ENCODE measurements at regions not wholly inside any gene's neighbourhood (a gene's known extent, or its start where the extent isn't known, plus 50 kb on each side); places are given as distances from the start of the nearest gene placed in this dataset.

DNA sequence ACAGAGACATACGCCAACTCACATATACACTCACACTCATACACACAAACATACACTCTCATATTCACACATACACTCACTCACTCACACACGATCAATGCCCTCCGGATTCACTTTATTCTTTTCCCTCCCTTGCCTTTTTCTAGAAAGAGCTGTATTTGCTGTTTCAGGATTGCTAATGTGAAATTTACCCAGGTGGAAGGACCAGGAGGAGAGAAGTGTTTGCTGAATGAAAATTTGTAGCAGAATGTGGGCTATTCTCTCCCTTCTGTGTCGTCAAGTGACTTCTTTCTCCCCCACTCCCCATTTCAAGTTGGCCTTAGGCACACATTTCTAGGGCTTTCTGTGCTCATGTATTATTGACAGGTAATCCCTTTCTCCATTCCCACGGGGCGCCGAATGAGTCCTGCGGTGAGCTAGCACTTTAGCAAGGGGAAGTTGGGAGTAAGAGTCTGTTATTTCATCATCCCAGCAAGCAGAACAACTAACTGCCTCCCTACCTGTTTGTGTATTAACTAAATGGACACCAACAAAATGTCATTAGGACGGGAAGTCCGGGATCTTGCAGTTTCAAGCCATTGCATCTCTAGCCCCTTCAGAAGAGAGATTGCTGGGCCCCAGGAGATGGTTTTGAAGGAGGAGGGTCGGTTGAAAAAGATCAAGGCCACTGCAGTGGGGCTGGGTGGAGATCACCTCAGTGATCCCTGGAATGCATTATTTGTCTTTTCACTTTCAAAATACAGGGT lies 97.1 kb upstream of the TAF11L2 start:
- FAIRE-seq (no peak), DNase-seq (no peak)
- Histone ChIP-seq H3K27ac (ENCODE audit: low read depth in 2 of 2, low read length in 2 of 2) (no peak overlapping the region), H3K9me3 (ENCODE audit: control insufficient read depth in 2 of 3, insufficient read depth in 1 of 3, low read length in 3 of 3) (no peaks in the 10 kb centered on the region), H3K4me1 (ENCODE audit: control insufficient read depth in 2 of 3, insufficient read depth in 2 of 3, low read depth in 1 of 3, low read length in 3 of 3) (no peaks in the 10 kb centered on the region), H3K36me3 (ENCODE audit: control insufficient read depth in 2 of 3, insufficient read depth in 3 of 3, low read length in 3 of 3) (no peaks in the 10 kb centered on the region), H3K27me3 (ENCODE audit: control insufficient read depth, insufficient read depth, low read length) (no peaks in the 10 kb centered on the region), H3K4me3 (ENCODE audit: low read length in 3 of 3) (no peak overlapping the region), H3K9ac (ENCODE audit: low read length in 3 of 3) (no peak overlapping the region)
- intact Hi-C loops (cut with DNase I): no loop called here
- TF ChIP-seq, protein P1, sequence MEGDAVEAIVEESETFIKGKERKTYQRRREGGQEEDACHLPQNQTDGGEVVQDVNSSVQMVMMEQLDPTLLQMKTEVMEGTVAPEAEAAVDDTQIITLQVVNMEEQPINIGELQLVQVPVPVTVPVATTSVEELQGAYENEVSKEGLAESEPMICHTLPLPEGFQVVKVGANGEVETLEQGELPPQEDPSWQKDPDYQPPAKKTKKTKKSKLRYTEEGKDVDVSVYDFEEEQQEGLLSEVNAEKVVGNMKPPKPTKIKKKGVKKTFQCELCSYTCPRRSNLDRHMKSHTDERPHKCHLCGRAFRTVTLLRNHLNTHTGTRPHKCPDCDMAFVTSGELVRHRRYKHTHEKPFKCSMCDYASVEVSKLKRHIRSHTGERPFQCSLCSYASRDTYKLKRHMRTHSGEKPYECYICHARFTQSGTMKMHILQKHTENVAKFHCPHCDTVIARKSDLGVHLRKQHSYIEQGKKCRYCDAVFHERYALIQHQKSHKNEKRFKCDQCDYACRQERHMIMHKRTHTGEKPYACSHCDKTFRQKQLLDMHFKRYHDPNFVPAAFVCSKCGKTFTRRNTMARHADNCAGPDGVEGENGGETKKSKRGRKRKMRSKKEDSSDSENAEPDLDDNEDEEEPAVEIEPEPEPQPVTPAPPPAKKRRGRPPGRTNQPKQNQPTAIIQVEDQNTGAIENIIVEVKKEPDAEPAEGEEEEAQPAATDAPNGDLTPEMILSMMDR (IDR thresholded peaks at IDR 0.05; ENCODE audit: borderline replicate concordance, extremely low read depth, insufficient read depth): no peak

DNA sequence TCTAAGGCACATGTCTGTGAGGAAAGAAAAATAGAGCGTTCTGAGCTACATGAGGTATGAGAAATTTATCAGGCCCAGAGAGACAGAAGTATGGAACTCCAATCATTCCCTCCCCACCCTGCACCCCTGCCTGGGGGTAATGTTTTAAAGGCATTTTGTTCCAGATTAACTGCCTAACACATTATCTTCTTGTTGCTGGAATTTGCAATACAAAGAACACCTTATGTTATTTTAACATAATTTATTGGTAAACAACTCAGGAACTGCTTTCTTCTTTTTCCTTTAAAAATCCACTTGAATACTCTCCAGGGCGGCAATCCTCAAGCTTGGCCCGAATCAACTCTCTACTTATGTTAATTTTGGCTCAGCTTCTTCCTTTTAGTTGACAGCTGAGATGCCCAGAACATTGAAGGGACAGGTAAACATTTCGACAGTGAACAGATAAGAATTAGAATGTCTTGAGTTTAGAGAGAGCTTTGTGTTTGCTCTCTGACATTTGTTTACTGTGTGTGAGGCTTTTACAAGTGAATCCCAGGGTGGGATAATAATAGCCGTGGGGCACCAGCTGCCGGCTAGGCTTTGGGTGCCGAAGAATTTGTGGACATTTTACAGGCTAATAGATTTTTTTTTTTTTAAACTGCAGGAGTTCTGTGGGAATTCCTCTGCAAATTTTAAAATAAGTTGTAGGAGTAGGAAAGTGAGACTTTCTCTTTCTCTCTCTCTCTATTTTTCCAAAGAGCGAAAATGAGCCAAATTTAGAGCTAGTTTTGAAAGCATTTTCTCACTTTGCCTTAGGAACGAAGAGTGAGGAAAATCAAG lies 96.4 kb upstream of the TAF11L2 start:
- H3K36me3 ChIP-seq (ENCODE audit: control insufficient read depth in 2 of 3, insufficient read depth in 3 of 3, low read length in 3 of 3): no peaks in the 10 kb centered on the region
- DNase-seq (no peak), FAIRE-seq (no peak)
- no peaks in the 10 kb centered on the region for H3K9me3 ChIP-seq (ENCODE audit: control insufficient read depth in 2 of 3, insufficient read depth in 1 of 3, low read length in 3 of 3)
- no peaks in the 10 kb centered on the region for H3K4me1 ChIP-seq (ENCODE audit: control insufficient read depth in 2 of 3, insufficient read depth in 2 of 3, low read depth in 1 of 3, low read length in 3 of 3)
- TF ChIP-seq, protein P1 (IDR thresholded peaks at IDR 0.05; ENCODE audit: borderline replicate concordance, extremely low read depth, insufficient read depth): no peak
- H3K27ac ChIP-seq (ENCODE audit: low read depth in 2 of 2, low read length in 2 of 2): no peak overlapping the region
- intact Hi-C loops (cut with DNase I): no loop called here
- H3K4me3 ChIP-seq (ENCODE audit: low read length in 3 of 3): no peak overlapping the region
- no peaks in the 10 kb centered on the region for H3K27me3 ChIP-seq (ENCODE audit: control insufficient read depth, insufficient read depth, low read length)
- no peak overlapping the region for H3K9ac ChIP-seq (ENCODE audit: low read length in 3 of 3)

DNA sequence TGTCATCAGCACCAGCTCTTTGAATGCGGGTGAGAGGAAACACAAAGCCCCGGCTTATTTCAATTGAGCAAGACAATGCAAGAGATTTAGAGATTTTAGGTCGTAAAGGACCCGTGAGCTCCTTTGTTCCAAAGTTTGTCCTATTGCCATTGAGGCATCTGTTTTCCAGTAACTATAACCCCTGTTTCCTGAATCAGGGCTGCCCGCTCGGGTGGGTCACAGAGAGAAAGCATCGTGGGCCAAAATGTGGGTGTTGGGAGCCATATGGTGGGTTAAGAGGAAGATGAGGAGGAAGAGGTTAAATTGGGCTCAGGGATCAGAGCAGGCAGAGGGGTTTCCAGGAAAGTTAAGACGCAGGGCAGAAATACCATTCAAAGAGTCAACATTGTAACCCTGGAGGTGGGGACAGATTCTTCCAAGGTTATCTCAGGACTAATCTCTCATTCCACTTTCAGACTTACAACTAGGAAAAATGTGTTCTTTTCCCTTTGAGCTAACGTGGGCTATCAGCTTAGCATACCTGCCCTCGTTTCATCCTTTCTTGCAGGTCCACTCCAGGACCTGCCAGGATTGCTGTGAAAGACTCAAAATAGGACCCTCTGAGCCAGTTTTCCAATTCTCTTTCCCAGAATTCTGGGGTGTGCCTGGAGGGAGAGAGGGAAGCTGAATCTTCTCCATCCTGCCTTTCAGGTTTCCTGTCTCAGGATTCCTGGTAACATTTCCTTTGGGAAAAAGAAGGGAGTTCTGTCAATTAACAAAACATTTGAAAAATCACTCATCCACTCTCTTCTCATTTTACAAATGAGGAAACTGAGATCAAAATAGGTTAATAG lies 95.5 kb upstream of the TAF11L2 start:
- H3K9ac ChIP-seq (ENCODE audit: low read length in 3 of 3): no peak overlapping the region
- H3K9me3 ChIP-seq (ENCODE audit: control insufficient read depth in 2 of 3, insufficient read depth in 1 of 3, low read length in 3 of 3): no peaks in the 10 kb centered on the region
- H3K4me1 ChIP-seq (ENCODE audit: control insufficient read depth in 2 of 3, insufficient read depth in 2 of 3, low read depth in 1 of 3, low read length in 3 of 3): no peaks in the 10 kb centered on the region
- intact Hi-C loops (cut with DNase I): no loop called here
- H3K4me3 ChIP-seq (ENCODE audit: low read length in 3 of 3): no peak overlapping the region
- DNase-seq (no peak), FAIRE-seq (no peak)
- H3K36me3 ChIP-seq (ENCODE audit: control insufficient read depth in 2 of 3, insufficient read depth in 3 of 3, low read length in 3 of 3): no peaks in the 10 kb centered on the region
- H3K27me3 ChIP-seq (ENCODE audit: control insufficient read depth, insufficient read depth, low read length): no peaks in the 10 kb centered on the region
- TF ChIP-seq, protein P1 (IDR thresholded peaks at IDR 0.05; ENCODE audit: borderline replicate concordance, extremely low read depth, insufficient read depth): no peak
- no peak overlapping the region for H3K27ac ChIP-seq (ENCODE audit: low read depth in 2 of 2, low read length in 2 of 2)
